H1 (cell line): ENCODE measurements at regions not wholly inside any gene's neighbourhood (a gene's known extent, or its start where the extent isn't known, plus 50 kb on each side); places are given as distances from the start of the nearest gene placed in this dataset.

Source experiments
- CBX8 ChIP-seq: fragments of 300-800, 300-1000 bp; sonication (generic); IDR thresholded peaks from 2 replicates; pipeline ENCODE4 v1.7.1; 2016; ENCODE audit warnings: low read depth, low read length, borderline replicate concordance
- EZH2 ChIP-seq: fragments of 200-600 bp; sonication (generic); IDR thresholded peaks from 2 replicates; pipeline ENCODE4 v1.7.1; 2012; ENCODE audit warnings: low read depth, mild to moderate bottlenecking, moderate library complexity, low read length, inconsistent platforms; ENCODE audit not compliant: severe bottlenecking
- FOSL1 ChIP-seq: IDR thresholded peaks from 2 replicates; pipeline ENCODE4 v1.6.1; 2011; ENCODE audit warnings: mild to moderate bottlenecking, low read depth, low read length, moderate library complexity; ENCODE audit not compliant: insufficient read depth
- MAFK ChIP-seq: IDR thresholded peaks from 2 replicates; pipeline ENCODE4 v1.6.1; 2012; ENCODE audit warnings: low read depth, mild to moderate bottlenecking, improper control_type of control experiment, low read length
- POLR2A ChIP-seq, 2 experiments: IDR thresholded peaks; 1 replicate in 1 of 2; 2 replicates in 1 of 2; pipeline ENCODE4 v1.6.1; 2011; ENCODE audit warnings: low read depth in 2 of 2, low read length in 2 of 2, mild to moderate bottlenecking in 2 of 2; ENCODE audit errors: control extremely low read depth in 1 of 2
- TAF1 ChIP-seq: IDR thresholded peaks from 2 replicates; pipeline ENCODE4 v1.6.1; 2011; ENCODE audit warnings: mild to moderate bottlenecking, low read depth, low read length
- TF ChIP-seq, protein P1 (sequence below), 3 experiments: IDR thresholded peaks; 1 replicate in 2 of 3; 2 replicates in 1 of 3; pipeline versions ENCODE4 v1.5.1 to v1.6.1; 2011; ENCODE audit warnings: low read length in 3 of 3, mild to moderate bottlenecking in 3 of 3, inconsistent platforms in 2 of 3, low read depth in 1 of 3, moderate library complexity in 1 of 3; ENCODE audit not compliant: insufficient read depth in 1 of 3; ENCODE audit errors: control extremely low read depth in 1 of 3
- TF ChIP-seq, protein P2 (sequence below): IDR thresholded peaks from 2 replicates; pipeline ENCODE4 v1.6.1; 2011; ENCODE audit warnings: low read length, improper control_type of control experiment

DNA sequence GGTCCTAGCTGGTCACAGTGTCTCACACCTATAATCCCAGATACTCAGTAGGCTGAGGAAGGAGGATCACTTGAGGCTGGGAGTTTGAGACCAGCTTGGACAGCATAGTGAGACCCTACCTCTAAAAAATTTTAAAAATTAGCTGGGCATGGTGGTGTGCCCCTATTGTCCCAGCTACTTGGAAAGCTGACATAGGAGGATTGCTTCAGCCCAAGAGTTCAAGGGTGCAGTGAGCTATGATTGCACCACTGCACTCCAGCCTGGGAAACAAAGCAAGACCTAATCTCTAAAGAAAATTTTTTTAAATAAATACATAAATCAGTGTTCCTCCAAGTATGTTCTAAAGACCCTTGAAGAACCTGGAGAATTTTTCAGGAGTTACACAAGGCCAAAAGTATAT lies 50.6 kb upstream of the GNAO1 start:
- TF ChIP-seq EZH2 (no peak), CBX8 (no peak), FOSL1 (no peak), MAFK (no peak), TAF1 (no peak), POLR2A (IDR thresholded peaks at IDR 0.05; ENCODE audit: control extremely low read depth in 1 of 2, low read depth in 2 of 2, low read length in 2 of 2) (no peak)
- TF ChIP-seq, protein P1, sequence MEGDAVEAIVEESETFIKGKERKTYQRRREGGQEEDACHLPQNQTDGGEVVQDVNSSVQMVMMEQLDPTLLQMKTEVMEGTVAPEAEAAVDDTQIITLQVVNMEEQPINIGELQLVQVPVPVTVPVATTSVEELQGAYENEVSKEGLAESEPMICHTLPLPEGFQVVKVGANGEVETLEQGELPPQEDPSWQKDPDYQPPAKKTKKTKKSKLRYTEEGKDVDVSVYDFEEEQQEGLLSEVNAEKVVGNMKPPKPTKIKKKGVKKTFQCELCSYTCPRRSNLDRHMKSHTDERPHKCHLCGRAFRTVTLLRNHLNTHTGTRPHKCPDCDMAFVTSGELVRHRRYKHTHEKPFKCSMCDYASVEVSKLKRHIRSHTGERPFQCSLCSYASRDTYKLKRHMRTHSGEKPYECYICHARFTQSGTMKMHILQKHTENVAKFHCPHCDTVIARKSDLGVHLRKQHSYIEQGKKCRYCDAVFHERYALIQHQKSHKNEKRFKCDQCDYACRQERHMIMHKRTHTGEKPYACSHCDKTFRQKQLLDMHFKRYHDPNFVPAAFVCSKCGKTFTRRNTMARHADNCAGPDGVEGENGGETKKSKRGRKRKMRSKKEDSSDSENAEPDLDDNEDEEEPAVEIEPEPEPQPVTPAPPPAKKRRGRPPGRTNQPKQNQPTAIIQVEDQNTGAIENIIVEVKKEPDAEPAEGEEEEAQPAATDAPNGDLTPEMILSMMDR (IDR thresholded peaks at IDR 0.05; ENCODE audit: control extremely low read depth in 1 of 3, insufficient read depth in 1 of 3, low read depth in 1 of 3, low read length in 3 of 3): no peak
- TF ChIP-seq, protein P2, sequence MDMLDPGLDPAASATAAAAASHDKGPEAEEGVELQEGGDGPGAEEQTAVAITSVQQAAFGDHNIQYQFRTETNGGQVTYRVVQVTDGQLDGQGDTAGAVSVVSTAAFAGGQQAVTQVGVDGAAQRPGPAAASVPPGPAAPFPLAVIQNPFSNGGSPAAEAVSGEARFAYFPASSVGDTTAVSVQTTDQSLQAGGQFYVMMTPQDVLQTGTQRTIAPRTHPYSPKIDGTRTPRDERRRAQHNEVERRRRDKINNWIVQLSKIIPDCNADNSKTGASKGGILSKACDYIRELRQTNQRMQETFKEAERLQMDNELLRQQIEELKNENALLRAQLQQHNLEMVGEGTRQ: no peak
